BJ (cell line): ENCODE measurements at regions not wholly inside any gene's neighbourhood (a gene's known extent, or its start where the extent isn't known, plus 50 kb on each side); places are given as distances from the start of the nearest gene placed in this dataset.

Experiments
- CTCF ChIA-PET: fragments of 350-600 bp; formaldehyde crosslinking; extraction: SDS; loops from one replicate; lab custom pipeline; 2021; ENCODE audit warnings: antibody characterized with exemption, inconsistent platforms; lab: Yijun Ruan, JAX
- POLR2A ChIA-PET: fragments of 300-600 bp; sonication (Branson Sonifier 250); formaldehyde crosslinking; extraction: SDS; loops from one replicate; lab custom pipeline; 2021; ENCODE audit warnings: antibody characterized with exemption; lab: Charles Lee
- DNase-seq: peaks from one replicate; pipeline ENCODE4 v3.0.0-alpha.2; 2011; ENCODE audit warnings: low read depth
- H3K27me3 ChIP-seq: 2 replicates; pipeline ENCODE4 v1.6.0; 2011; ENCODE audit warnings: low read length; ENCODE audit not compliant: control insufficient read depth, insufficient read depth
- H3K36me3 ChIP-seq: 2 replicates; pipeline ENCODE4 v1.5.1; 2011; ENCODE audit warnings: low read length; ENCODE audit not compliant: control insufficient read depth, insufficient read depth
- H3K4me3 ChIP-seq: 2 replicates; pipeline ENCODE4 v1.5.1; 2011; ENCODE audit warnings: low read depth, mild to moderate bottlenecking, control low read depth, low read length
- CTCF ChIP-seq: IDR thresholded peaks from 2 replicates; pipeline ENCODE4 v1.5.1; 2011; ENCODE audit warnings: low read depth, mild to moderate bottlenecking, control low read depth, inconsistent platforms, low read length, moderate library complexity; ENCODE audit not compliant: insufficient read depth

GRCh38 chr15:96219681-96220080 is 110.8 kb upstream of the NR2F2 start:
- POLR2A ChIA-PET = no interaction called here

GRCh38 chr15:96220657-96221056 is 109.8 kb upstream of the NR2F2 start:
- POLR2A ChIA-PET = no interaction called here

More at GRCh38 chr15:96219681-96220080, 110.8 kb upstream of the NR2F2 start:
- H3K36me3 ChIP-seq = no peaks in the 10 kb centered on the region
- no peaks in the 10 kb centered on the region for H3K27me3 ChIP-seq
- no peak for DNase-seq
- no peak for TF ChIP-seq CTCF
- no peak overlapping the region for H3K4me3 ChIP-seq
- CTCF ChIA-PET = no interaction called here

GRCh38 chr15:96222981-96223380 is 107.5 kb upstream of the NR2F2 start:
- H3K4me3 ChIP-seq = no peak overlapping the region
- ChIA-PET POLR2A (no interaction called here), CTCF (interaction anchor here (0.7 kb wide), 1 partner anchor 940 kb away, joined by 3 read pairs; no protein-coding TSS in a partner anchor)
- no peak for DNase-seq
- TF ChIP-seq CTCF = no peak
- H3K36me3 ChIP-seq = no peaks in the 10 kb centered on the region
- no peaks in the 10 kb centered on the region for H3K27me3 ChIP-seq

More at GRCh38 chr15:96220657-96221056, 109.8 kb upstream of the NR2F2 start:
- CTCF ChIA-PET = no interaction called here
- no peak overlapping the region for H3K4me3 ChIP-seq
- no peak for DNase-seq
- no peak for TF ChIP-seq CTCF
- no peaks in the 10 kb centered on the region for H3K27me3 ChIP-seq
- no peaks in the 10 kb centered on the region for H3K36me3 ChIP-seq

- no peak for TF ChIP-seq CTCF
- POLR2A ChIA-PET = no interaction called here
- CTCF ChIA-PET = interaction anchor here (0.6 to 1.3 kb wide), 2 partner anchors 11 to 505 kb away, joined by 3 to 4 read pairs; no protein-coding TSS in a partner anchor
- H3K36me3 ChIP-seq = no peaks in the 10 kb centered on the region
- DNase-seq = no peak
- no peak overlapping the region for H3K4me3 ChIP-seq
- no peaks in the 10 kb centered on the region for H3K27me3 ChIP-seq
These were observed 106.6 kb upstream of the NR2F2 start for GRCh38 chr15:96223939-96224338.

- ChIA-PET CTCF (no interaction called here), POLR2A (interaction anchor here (0.6 kb wide), 1 partner anchor 8 kb away, joined by 4 read pairs; no protein-coding TSS in a partner anchor)
- TF ChIP-seq CTCF = no peak
- no peaks in the 10 kb centered on the region for H3K27me3 ChIP-seq
- no peaks in the 10 kb centered on the region for H3K36me3 ChIP-seq
- no peak for DNase-seq
- no peak overlapping the region for H3K4me3 ChIP-seq
These were observed 104.7 kb upstream of the NR2F2 start for GRCh38 chr15:96225642-96226259.
